Femur (tissue), 1 donor: ENCODE measurements at regions not wholly inside any gene's neighbourhood (a gene's known extent, or its start where the extent isn't known, plus 50 kb on each side); places are given as distances from the start of the nearest gene placed in this dataset.

Experiments
- DNase-seq: peaks from one replicate; pipeline ENCODE4 v3.0.0-alpha.2; 2017

DNA sequence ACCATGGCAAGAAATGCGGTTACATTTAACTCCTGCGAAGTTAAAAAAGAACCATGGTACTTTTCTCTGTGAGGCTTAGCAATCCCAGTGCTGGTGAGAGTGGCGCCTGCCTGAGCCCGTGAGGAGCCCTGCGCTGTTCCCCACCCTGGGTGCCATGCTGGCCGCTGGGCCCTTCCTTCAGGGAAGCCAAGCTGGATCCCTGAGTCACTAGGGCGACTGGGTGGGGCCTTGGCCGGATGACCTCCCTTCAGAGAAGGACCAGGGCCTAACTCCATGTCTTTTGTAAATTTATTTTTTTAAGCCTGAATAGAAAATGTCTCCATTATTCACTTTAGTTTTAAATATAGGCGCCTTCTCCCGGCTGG, 209.1 kb downstream of the ERMARD start:
- no peak for DNase-seq

DNA sequence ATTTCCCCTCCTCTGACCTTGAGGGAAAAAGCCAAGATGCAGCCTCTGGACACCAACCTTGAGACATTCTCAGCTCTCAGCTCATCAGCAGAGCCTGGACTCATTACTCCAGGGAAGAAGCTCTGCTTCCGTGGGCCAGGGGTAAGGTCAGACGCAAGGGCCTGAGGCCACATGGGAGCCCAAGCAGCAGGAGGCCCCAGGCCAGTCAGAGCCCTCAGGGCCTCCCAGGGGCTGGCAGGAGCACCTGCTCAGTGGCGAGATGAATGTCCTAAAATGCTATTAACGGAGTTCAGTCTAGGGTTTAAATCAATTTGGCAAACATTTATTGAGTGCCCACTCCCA, 208.6 kb downstream of the ERMARD start:
- no peak for DNase-seq

DNA sequence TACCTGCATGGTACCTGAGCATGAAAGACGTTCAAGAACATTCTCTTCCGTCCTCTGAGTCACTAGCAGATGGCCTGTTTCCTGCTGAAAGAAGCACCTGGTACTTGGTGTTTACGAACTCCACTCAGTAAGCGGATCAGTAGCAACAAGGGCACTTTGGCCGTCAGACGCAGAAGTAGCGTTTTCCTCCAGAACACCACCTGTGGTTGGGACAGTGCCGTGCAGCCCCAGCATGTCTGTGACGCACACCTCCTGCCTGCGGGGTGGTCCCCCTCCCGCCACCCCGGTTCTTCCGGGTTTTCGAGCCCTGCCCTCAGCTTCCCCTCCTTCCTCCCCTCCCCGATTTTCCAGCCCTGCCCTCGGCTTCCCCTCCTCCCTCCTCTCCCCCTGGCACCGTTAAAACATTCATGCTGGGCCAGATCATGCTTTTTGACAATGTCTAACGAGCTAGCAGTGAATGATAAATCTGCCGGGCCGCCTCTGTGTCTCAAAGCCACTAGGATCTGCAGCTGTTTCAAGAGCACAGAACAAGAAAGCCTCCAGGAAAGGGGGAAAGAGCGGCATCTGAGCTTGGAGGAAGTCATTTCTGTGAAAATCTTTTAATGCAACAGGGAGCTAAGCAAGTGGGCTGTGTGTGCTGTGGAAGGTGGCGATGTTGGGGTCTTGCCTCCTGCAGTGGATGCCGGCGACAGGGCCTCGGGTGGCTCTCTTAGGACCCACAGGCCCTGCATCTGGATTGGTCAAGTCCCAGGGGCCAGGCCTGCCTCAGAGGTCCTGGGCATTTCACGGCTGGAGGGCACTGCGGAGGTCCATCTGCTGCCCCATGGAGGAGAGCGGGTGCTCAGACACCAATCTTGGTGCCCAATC, 207.9 kb downstream of the ERMARD start:
- DNase-seq = peak; percentile 69

DNA sequence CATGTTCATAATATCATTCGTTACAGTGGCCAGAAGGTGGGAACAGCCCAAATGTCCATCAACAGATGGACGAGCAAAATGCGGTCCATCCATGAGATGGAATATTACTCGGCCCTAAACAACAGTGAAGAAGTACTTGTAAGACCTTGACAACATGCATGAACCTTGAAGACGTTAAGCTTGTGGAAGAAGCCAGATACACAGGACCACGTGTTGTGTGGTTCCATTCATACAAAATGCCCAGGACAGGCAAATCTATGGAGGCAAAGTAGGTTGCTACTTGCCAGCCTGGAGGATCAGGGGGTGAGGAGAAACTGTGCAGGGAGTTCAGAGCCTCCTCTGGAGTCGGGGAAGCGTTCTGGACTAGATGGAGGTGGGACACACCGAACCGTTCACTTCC, 207.1 kb downstream of the ERMARD start:
- no peak for DNase-seq

DNA sequence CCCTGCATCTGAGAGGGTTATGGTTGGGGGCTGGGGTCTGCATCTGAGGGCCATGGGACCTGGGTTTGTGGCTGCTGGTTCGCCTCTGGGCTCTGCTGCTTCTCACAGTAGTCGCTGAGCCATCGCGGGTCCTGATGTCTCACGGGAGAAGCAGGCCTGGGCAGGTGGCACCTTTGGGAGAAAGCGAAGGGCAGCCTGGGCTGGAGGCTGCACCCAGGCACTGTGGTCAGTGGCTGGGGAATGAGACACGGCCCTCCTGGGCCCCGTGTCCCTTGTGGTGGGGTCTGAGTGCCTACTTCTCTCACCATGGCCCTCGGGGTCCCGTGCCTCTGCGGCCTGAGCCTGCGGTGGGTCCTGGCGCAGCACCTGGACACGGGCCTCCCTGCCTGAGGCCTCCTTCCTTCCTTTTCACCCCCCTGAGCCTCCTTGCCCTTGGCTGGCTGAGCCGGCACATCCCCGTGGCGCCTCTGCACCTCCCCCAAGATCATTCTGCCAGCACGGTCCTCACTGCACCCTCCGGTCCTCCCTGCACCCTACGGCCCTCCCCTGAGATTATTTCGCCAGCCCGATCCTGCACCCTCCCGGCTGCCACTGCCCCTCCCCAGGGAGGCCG, 206.0 kb downstream of the ERMARD start:
- DNase-seq = no peak

DNA sequence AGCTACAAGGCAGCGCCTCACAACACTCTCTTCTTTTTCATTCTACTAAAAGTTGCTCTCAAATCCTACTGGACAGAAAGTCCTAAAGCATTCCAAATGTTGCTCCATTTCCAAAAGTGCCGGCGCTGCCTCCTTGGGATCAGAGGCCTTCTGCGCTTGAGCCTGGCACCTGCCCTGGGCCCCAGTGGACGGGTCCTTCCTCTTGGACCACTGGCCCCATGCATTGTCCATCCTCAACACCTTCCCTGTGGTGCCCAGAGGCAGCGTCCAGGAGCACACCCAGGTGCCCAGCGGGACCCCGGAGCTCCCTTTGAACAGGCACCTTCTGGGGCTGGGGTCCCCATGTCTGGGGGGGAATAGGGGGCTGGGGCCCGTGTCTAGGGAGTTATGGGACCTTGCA, 205.2 kb downstream of the ERMARD start:
- DNase-seq = no peak

DNA sequence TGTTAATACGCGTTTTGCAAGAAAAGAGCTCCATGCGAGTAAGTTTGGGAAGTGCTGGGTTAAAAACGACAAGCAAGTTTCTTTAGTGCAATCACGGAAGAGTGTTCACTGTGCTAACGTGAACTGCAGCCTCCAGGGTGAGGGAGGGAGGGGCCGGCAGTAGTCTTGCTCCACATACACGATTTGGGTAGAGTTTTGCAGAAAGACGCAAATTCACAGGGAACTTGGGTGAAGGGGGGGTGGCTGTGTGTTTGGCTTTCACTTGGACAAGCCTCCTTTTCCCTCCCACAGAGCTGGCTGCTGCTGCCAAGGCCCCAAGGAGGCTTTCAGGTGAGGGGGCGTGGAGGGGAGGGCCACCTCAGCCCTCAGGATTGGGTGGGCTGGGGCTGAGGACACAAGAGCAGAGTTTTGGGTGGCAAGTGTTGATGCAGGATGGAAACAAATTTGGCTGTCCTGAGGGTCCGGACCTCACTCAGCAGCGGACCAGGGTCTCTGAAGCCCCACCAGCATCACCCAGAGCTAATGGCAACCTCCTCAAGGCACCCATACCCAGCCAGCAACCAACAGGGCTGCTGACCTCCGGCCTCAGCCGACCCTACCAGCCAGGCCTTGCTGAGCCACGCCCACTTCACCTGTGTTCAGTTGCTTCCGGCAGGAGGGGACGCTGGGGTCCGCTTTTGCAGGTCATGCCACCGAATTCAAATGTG, 204.5 kb downstream of the ERMARD start:
- no peak for DNase-seq

DNA sequence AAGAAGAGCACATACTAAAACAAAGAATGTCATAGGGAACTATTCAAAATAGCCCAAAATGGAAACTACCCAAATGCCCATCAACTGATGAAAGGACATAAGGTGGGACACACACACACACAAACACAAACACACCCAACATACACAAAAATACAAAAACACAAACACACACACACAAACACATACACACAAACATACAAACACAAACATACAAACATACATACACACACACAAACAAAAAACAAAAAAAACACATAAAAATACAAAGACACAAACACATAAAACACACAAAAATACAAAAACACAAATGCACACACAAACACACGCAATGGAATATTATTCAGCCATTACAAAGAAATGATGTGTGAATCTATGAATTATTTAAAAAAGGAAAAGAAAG, 203.6 kb downstream of the ERMARD start:
- no peak for DNase-seq

DNA sequence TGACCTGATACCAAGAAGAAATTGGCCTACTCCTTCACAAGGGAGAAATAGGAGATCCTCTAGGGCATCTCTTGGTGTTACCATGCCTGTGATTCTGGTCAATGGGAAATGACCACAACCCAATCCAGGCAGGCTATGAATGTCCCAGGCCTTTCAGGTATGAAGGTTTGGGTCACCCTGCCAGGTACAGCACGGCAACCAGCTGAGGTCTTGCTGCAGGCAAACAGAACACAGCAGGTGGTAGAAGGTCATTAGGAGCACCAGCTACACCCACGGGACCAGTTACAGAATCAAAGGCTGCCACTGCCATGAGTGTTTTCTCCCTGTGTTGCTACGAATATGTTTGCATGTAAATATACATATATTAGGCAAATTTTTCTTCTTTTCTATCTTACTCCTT, 202.3 kb downstream of the ERMARD start:
- no peak for DNase-seq

DNA sequence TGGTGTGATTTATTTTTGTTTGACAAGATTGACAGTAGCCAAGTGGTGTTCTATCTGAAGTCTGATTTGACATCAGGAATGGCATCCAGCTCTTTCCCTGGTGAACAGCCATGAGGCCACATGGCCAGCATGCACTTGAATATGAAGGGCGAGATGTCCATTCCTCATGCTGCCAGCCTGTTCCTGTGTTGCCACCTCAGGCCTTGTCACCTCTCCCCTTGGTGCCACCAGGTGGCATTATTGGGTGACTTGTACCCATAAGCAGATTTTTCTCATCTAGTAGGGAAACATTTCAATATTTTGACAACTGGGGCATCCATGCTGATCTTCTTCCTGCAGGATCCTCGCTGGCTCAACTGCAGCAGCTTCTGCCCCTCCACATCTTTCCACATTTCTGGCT, 199.1 kb downstream of the ERMARD start:
- no peak for DNase-seq

DNA sequence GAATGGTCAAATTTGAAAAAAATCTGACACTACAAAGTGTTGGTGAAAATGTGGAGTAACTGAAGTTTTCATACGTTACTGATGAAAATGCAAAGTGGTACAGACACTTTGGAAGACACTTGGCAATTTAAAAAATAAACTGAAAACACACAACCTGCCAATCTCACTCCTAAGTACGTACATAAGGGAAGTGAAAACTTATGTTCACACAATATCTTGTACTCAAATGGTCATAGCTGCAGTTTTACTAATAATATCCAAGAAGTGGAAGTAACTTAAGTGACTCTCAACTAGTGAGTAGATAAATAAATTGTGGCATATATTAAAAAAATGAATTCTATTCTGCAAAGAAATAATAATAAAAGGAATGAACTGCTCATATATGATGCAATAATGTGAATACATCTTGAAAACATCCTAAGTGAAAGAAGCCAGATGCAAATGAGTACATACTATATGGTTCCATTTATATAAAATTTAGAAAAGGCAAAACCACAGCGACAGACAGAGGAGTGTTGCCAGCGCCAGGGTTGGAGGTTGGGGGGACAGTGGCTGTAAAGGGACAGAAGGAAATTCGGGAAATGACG, 198.2 kb downstream of the ERMARD start:
- no peak for DNase-seq

DNA sequence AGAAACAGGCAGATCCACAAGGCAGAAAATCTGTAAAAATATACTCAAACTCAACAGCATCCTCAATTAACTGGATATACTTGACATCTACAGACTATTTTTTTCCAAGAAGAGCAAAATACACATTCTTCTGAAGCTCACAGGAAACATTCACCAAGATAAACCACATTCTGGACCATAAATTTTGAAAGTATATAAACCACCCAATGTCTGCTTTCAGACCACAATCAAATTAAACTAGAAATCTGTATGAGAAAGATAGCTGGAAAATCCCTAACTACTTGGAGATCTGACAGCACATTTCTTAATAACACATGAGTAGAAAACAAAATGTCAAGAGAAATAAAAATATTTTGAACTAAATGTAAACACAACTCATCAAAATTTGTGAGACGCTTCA, 195.5 kb downstream of the ERMARD start:
- DNase-seq = no peak

DNA sequence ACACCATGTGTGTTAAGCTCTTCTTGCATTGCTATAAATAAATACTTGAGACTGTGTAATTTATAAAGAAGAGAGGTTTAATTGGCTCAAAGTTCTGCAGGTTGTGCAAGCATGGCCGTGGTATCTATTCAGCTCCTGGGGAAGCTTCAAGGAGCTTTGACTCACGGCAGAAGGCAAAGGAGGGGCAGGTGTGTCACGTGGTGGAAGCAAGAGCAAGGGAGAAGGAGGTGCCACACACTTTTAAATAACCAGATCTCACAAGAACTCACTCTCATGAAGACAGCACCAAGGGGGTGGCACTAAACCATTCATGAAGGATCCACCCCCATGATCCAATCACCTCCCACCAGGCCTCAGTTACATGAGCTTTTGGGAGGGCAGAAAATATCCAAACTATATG, 193.7 kb downstream of the ERMARD start:
- DNase-seq = no peak

DNA sequence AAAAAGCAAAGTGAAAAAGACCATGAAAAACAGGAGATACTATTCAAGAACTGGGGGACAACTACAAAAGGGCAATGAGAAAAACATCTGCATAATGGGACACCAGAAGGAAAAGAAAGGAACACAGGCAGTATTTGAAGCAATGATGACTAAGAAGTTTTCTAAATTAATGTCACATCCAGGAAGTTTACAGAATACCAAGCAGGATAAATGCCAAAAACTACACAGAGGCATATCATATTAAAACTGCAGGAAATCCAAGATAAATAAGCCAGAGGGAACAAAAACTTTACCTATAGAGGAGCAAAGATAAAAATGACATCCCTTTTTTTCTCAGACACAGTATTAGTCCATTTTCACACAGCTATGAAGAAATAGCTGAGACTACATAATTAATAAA, 193.0 kb downstream of the ERMARD start:
- no peak for DNase-seq

DNA sequence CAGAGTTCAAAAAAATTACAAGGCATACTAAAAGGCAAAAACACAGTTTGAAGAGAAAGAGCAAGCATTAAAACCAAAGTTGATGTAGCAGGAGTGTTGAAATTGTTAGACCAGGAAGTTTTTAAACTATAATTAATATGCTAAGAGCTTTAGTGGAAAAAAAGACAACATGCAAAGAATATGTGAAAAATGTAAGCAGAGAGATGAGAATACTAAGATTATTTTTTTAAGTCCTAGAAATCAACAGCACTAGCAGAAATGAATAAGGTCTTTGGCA, 192.6 kb downstream of the ERMARD start:
- no peak for DNase-seq

DNA sequence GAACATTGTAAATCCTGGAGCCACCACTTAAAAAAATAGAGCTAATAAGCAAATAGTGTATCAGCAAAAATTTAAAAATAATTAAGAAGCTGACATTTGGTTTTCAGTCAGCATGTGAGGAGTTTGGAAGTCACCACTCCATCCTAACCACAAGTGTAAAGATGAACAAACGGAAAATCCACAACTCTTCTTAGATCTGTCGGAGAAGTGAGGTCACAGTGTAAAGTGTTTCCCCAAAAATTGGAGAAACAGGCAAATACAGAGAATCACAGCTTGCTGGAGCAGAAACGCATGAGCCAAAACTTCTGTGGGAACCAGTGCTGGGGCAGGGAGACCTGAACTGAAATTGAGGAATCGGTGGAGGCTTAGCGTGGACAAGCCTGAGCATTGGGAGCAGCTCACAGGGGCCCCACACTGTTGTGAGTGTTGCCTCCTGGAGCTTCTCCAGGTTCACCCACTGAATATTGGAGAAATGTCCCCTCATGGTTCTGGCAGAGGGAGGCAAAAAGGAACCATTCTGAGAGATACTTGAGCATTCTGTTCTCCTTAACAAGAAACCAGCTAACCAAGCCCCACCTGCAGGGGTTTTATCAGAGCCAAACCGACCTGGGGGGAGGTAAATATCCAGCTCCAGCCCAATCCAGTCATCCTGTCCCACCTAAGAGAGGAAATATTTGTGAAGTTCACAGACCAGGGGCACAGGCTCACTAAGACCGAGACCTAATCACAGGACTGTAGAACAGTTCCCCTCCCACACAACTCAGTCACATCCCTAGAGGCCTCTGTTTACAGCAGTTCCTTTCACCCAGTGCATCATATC, 192.0 kb downstream of the ERMARD start:
- DNase-seq = no peak

DNA sequence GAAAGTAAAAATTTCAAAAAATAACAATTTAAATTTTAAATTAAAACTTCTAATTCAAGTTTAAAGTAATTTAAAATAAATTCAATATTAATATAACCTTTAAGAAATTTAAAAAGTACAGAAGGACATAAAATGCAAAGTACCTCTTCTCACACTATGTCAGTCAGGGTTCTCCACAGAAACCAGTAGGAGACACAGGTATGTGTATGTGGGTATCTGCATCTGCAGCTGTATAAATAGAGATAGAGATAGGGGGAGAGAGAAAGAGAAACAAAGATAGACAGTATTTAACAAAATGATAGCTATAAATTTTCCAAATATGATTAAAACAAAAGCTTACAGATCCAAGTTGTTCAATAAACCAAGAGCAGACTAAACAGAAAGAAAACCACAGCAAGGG, 190.8 kb downstream of the ERMARD start:
- no peak for DNase-seq

DNA sequence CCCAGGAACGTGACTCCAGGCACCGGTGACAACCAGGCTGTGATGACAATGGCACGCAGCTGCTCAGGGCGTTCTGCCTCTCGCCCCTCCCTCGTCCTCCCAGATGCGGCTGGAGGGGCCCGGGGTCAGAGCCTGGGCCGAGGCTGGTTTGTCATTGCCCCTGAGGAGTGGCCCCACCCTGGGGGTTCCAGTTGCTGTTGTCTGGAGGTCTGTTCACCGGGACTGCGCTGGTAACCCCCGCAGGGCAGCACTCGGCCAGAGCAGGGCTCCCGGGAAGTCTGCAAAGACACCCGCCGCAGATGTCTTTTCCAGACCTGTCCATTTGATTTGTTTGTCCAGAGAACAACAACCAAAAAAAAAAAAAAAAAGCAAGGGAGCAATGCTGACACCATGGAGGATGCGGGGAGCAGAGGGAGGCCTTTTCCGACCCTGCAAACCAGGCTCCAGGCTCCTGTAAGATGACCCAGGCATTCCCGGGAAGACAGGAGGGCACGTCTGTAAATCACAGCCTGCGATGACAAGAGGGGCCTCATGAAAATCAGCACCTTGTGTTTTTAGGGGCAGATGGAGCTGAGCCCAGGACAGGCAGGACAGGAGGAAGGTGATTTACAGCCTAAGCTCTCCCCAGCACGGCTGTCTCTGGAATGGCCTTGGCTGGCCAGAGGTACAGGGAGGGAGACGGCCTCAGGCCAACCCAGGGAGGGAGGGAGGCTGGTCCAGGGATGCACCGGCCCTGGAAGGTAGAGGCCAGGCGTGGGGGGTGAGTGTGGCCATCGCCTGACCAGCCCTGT, 189.3 kb downstream of the ERMARD start:
- DNase-seq = no peak

DNA sequence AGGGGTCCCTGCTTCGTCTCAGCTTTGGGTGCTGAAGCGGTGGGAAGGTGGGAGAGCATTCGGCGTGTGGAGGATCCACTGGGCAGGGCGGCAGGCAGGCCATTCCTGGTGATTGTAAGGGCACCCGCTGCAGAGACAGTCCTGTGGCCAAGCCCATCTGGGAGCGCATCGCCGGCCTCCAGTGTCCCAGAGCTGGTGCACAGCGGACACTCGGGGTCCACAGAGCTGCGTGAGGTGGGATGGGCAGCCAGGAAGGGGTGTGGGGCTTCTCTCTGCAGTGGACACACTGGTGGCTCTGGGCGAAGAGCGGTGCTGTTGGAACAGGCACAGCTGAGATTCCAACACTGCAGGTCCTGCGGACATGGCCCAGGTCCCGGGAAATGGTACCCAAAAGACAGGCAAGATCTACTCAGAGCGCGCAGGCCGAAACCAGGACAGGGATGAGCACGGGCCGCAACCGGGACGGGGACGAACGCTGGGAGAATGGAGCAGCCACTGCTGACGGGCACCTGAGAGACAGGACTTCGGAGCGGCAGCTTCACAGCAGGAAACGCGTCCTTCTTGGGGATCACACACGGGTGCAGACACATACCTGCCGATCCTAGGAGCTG, 188.2 kb downstream of the ERMARD start:
- DNase-seq = no peak

DNA sequence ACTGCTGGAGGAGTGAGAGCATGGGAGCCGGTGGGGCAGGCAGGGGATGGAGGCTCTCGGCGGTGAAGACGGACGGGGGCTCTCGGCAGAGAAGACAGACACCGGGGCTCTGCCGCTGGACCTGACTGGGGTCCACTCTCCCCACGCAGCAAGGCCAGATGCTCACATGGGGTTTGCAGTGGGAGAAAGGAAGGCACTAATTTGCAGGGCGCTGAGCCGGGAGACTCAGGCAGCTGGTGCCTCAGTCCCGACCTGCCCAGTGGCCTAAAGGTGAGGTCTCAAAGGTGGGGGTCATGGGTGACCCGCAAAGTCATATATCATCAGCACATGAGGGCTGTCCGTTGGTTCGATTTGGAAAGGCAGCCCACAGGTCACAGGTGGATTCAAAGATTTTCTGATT, 187.3 kb downstream of the ERMARD start:
- DNase-seq = no peak

DNA sequence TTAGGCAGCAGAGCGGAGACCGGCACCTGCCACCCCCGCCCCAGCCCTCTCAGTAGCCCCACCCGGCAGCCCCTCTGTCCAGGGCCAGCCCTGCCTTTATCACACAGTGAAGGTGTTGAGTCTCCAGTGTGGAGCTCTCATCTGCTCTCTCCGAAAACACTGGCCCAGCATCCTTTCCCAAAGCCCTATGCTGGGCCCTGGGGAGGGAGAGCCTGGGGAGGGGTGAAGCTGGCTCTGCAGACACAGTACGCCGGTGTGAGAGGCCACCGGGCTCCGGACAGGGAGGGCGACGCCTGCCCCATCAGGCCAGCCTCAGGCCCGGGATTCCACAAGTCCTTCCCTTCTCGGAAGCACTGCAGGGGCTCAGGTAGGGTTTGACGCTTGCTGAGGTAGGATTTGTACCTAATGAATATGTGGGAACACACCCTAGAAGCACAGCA, 186.9 kb downstream of the ERMARD start:
- DNase-seq = no peak
